ENCODE measurements at regions not wholly inside any gene's neighbourhood (a gene's known extent, or its start where the extent isn't known, plus 50 kb on each side); places are given as distances from the start of the nearest gene placed in this dataset.
"Not testable (repeated sequence)": the region's sequence is repeated elsewhere in the genome, so short reads cannot be mapped to it uniquely, and the experiment has no call there.

GRCh38 chr9:135173066-135173465 lies 85.6 kb downstream of the OLFM1 start:
- TF ChIP-seq CTCF (IDR thresholded peaks at IDR 0.05): no peak
- Mint-ChIP-seq H3K36me3 (ENCODE audit: low read depth) (no peaks in the 10 kb centered on the region), H3K27ac (ENCODE audit: unreplicated experiment) (no peak overlapping the region), H3K4me1 (ENCODE audit: low read depth) (no peaks in the 10 kb centered on the region), H3K4me3 (ENCODE audit: unreplicated experiment) (no peak overlapping the region), H3K9me3 (ENCODE audit: low read depth) (no peaks in the 10 kb centered on the region), H3K27me3 (ENCODE audit: low read depth) (peaks cover 33% of the 10 kb centered on the region)
- DNase-seq (ENCODE audit: low spot score): no peak

GRCh38 chr9:135174248-135174647 lies 86.8 kb downstream of the OLFM1 start:
- no peak for DNase-seq (ENCODE audit: low spot score)
- H3K27ac Mint-ChIP-seq (ENCODE audit: unreplicated experiment): no peak overlapping the region
- H3K27me3 Mint-ChIP-seq (ENCODE audit: low read depth): peaks cover 34% of the 10 kb centered on the region
- H3K4me1 Mint-ChIP-seq (ENCODE audit: low read depth): no peaks in the 10 kb centered on the region
- TF ChIP-seq CTCF (IDR thresholded peaks at IDR 0.05): no peak
- H3K9me3 Mint-ChIP-seq (ENCODE audit: low read depth): no peaks in the 10 kb centered on the region
- no peaks in the 10 kb centered on the region for H3K36me3 Mint-ChIP-seq (ENCODE audit: low read depth)
- no peak overlapping the region for H3K4me3 Mint-ChIP-seq (ENCODE audit: unreplicated experiment)

GRCh38 chr9:135174981-135175380 lies 87.5 kb downstream of the OLFM1 start:
- H3K4me3 Mint-ChIP-seq (ENCODE audit: unreplicated experiment): no peak overlapping the region
- H3K27ac Mint-ChIP-seq (ENCODE audit: unreplicated experiment): no peak overlapping the region
- H3K4me1 Mint-ChIP-seq (ENCODE audit: low read depth): no peaks in the 10 kb centered on the region
- no peak for DNase-seq (ENCODE audit: low spot score)
- H3K27me3 Mint-ChIP-seq (ENCODE audit: low read depth): peaks cover 31% of the 10 kb centered on the region
- no peak for TF ChIP-seq CTCF (IDR thresholded peaks at IDR 0.05)
- no peaks in the 10 kb centered on the region for H3K36me3 Mint-ChIP-seq (ENCODE audit: low read depth)
- H3K9me3 Mint-ChIP-seq (ENCODE audit: low read depth): no peaks in the 10 kb centered on the region

DNA sequence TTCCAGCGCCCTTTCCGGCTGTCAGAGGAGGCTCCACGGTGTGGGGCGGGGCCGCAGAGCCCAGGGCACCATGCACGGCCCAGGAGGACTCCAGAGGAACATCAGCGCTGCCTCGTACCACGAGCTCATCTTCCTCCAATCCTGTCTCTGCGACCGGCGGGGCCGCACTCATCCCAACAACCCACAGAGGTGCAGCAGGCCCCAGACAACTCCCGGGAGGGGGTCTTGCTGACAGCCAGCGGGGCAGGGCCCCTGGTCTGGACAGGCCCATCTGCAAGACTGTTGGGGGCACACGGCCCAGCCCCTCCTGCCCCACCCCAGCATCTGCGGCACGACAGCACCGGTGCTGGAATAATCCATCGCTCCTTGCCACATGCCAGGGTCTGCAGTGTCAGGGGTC lies 88.8 kb downstream of the OLFM1 start:
- Mint-ChIP-seq H3K9me3 (ENCODE audit: low read depth) (no peaks in the 10 kb centered on the region), H3K4me1 (ENCODE audit: low read depth) (no peaks in the 10 kb centered on the region), H3K36me3 (ENCODE audit: low read depth) (no peaks in the 10 kb centered on the region), H3K4me3 (ENCODE audit: unreplicated experiment) (no peak overlapping the region), H3K27me3 (ENCODE audit: low read depth) (peaks cover 26% of the 10 kb centered on the region), H3K27ac (ENCODE audit: unreplicated experiment) (no peak overlapping the region)
- TF ChIP-seq CTCF (IDR thresholded peaks at IDR 0.05): no peak
- DNase-seq (ENCODE audit: low spot score): no peak

DNA sequence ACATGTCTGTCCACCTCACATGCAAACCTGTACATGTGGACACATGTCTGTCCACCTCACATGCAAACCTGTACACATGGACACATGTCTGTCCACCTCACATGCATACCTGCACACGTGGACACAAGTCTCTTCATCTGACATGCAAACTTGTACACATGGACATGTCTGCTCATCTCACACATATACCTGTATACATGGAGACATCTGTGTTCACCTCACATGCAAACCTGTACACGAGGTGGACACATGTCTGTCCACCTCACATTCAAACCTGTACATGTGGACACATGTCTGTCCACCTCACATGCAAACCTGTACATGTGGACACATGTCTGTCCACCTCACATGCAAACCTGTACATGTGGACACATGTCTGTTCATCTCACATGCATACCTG lies 90.1 kb downstream of the OLFM1 start:
- H3K4me1 Mint-ChIP-seq (ENCODE audit: low read depth): not testable (repeated sequence)

GRCh38 chr9:135178498-135178897 lies 91.0 kb downstream of the OLFM1 start:
- no peak for DNase-seq (ENCODE audit: low spot score)
- H3K27me3 Mint-ChIP-seq (ENCODE audit: low read depth): peaks cover 33% of the 10 kb centered on the region
- no peaks in the 10 kb centered on the region for H3K4me1 Mint-ChIP-seq (ENCODE audit: low read depth)
- H3K27ac Mint-ChIP-seq (ENCODE audit: unreplicated experiment): no peak overlapping the region
- no peak overlapping the region for H3K4me3 Mint-ChIP-seq (ENCODE audit: unreplicated experiment)
- no peaks in the 10 kb centered on the region for H3K36me3 Mint-ChIP-seq (ENCODE audit: low read depth)
- H3K9me3 Mint-ChIP-seq (ENCODE audit: low read depth): no peaks in the 10 kb centered on the region
- no peak for TF ChIP-seq CTCF (IDR thresholded peaks at IDR 0.05)

More for the DNA sequence above, 90.1 kb downstream of the OLFM1 start:
- not testable (repeated sequence) for H3K27ac Mint-ChIP-seq (ENCODE audit: unreplicated experiment); DNase-seq (ENCODE audit: low spot score); H3K36me3 Mint-ChIP-seq (ENCODE audit: low read depth); H3K4me3 Mint-ChIP-seq (ENCODE audit: unreplicated experiment); H3K9me3 Mint-ChIP-seq (ENCODE audit: low read depth)
- peaks cover 30% of the 10 kb centered on the region for H3K27me3 Mint-ChIP-seq (ENCODE audit: low read depth)
